ENCODE measurements at regions not wholly inside any gene's neighbourhood (a gene's known extent, or its start where the extent isn't known, plus 50 kb on each side); places are given as distances from the start of the nearest gene placed in this dataset.

DNA sequence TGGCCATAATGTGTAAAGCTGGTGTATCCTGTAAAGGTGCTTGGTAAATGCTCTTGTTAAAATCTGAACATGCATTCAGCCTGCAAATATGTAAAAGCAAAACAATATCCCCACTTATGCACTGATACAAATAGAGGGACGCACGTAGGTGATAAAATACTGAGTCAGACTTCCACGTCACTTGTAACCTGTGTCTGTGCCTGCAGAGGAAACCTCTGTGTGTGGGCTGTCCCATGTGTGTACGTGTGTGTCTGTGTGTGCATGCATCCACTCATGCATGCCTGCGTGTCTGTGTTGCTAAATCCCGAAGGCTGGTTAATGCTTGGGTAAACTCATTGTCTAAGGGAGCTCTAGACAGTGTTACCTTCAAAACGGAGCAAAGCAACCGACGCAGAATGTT, 68.9 kb downstream of the KLF6 start:
- peak in 1 of 2 donors; percentile 58 for DNase-seq (ENCODE audit: low read depth in 2 of 2)
- Histone ChIP-seq H3K9ac (ENCODE audit: insufficient read depth, low read length) (no peak overlapping the region), H3K27me3 (ENCODE audit: control insufficient read depth, insufficient read depth, low read length) (no peaks in the 10 kb centered on the region), H3K4me3 (replicated peaks in 1 of 4; ENCODE audit: control extremely low read depth in 1 of 4, insufficient read depth in 1 of 4, low read depth in 3 of 4, low read length in 4 of 4) (no peak overlapping the region), H3K9me3 (ENCODE audit: control insufficient read depth, insufficient read depth, low read depth, low read length) (no peaks in the 10 kb centered on the region), H3K79me2 (ENCODE audit: control insufficient read depth, insufficient read depth, low read length) (no peaks in the 10 kb centered on the region), H2AFZ (ENCODE audit: low read length) (no peak overlapping the region), H3K27ac (ENCODE audit: insufficient read depth, low read length) (no peak overlapping the region), H4K20me1 (ENCODE audit: control insufficient read depth, extremely low read depth, insufficient read depth, low read length) (no peaks in the 10 kb centered on the region), H3K4me1 (ENCODE audit: control insufficient read depth, extremely low read depth, insufficient read depth, low read length) (peaks cover 2% of the 10 kb centered on the region), H3K4me2 (ENCODE audit: extremely low read depth, insufficient read depth, low read length) (no peak overlapping the region), H3K36me3 (ENCODE audit: control insufficient read depth, insufficient read depth, low read length) (no peaks in the 10 kb centered on the region)
- no peak for TF ChIP-seq EZH2 (IDR thresholded peaks at IDR 0.05; ENCODE audit: low read length, missing control alignments)
- TF ChIP-seq, protein P1, sequence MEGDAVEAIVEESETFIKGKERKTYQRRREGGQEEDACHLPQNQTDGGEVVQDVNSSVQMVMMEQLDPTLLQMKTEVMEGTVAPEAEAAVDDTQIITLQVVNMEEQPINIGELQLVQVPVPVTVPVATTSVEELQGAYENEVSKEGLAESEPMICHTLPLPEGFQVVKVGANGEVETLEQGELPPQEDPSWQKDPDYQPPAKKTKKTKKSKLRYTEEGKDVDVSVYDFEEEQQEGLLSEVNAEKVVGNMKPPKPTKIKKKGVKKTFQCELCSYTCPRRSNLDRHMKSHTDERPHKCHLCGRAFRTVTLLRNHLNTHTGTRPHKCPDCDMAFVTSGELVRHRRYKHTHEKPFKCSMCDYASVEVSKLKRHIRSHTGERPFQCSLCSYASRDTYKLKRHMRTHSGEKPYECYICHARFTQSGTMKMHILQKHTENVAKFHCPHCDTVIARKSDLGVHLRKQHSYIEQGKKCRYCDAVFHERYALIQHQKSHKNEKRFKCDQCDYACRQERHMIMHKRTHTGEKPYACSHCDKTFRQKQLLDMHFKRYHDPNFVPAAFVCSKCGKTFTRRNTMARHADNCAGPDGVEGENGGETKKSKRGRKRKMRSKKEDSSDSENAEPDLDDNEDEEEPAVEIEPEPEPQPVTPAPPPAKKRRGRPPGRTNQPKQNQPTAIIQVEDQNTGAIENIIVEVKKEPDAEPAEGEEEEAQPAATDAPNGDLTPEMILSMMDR (conservative IDR thresholded peaks at IDR 0.05 in 1 of 2, IDR thresholded peaks at IDR 0.05 in 1 of 2; ENCODE audit: low read depth in 1 of 2, low read length in 2 of 2) = no peak

DNA sequence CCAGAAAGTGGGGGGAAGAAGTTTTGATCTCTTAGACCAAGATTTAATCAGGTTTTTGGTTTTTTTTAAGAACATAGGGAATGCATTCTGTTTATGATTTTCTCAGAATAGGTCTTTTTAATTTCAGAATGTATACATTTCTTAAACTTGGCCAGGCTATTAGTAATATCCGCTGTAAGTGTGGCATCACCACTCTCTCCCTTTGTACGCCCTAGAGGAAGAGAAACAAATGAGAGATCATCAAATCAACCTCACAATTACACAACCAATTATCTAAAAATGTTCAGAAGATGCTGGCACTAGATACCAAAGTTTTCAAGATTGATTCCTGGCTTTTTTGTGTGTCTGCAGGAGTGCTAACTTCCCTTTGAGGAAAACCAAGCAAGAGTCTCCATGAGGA, 70.0 kb downstream of the KLF6 start:
- Histone ChIP-seq H2AFZ (ENCODE audit: low read length) (no peak overlapping the region), H3K4me3 (replicated peaks in 1 of 4; ENCODE audit: control extremely low read depth in 1 of 4, insufficient read depth in 1 of 4, low read depth in 3 of 4, low read length in 4 of 4) (no peak overlapping the region), H3K27me3 (ENCODE audit: control insufficient read depth, insufficient read depth, low read length) (no peaks in the 10 kb centered on the region), H3K9me3 (ENCODE audit: control insufficient read depth, insufficient read depth, low read depth, low read length) (no peaks in the 10 kb centered on the region), H3K9ac (ENCODE audit: insufficient read depth, low read length) (no peak overlapping the region), H3K4me2 (ENCODE audit: extremely low read depth, insufficient read depth, low read length) (no peak overlapping the region), H3K36me3 (ENCODE audit: control insufficient read depth, insufficient read depth, low read length) (no peaks in the 10 kb centered on the region), H3K79me2 (ENCODE audit: control insufficient read depth, insufficient read depth, low read length) (no peaks in the 10 kb centered on the region), H3K4me1 (ENCODE audit: control insufficient read depth, extremely low read depth, insufficient read depth, low read length) (no peaks in the 10 kb centered on the region), H4K20me1 (ENCODE audit: control insufficient read depth, extremely low read depth, insufficient read depth, low read length) (no peaks in the 10 kb centered on the region), H3K27ac (ENCODE audit: insufficient read depth, low read length) (no peak overlapping the region)
- TF ChIP-seq EZH2 (IDR thresholded peaks at IDR 0.05; ENCODE audit: low read length, missing control alignments) = no peak
- TF ChIP-seq, protein P1 (conservative IDR thresholded peaks at IDR 0.05 in 1 of 2, IDR thresholded peaks at IDR 0.05 in 1 of 2; ENCODE audit: low read depth in 1 of 2, low read length in 2 of 2) = no peak
- DNase-seq (ENCODE audit: low read depth in 2 of 2) = no peak

DNA sequence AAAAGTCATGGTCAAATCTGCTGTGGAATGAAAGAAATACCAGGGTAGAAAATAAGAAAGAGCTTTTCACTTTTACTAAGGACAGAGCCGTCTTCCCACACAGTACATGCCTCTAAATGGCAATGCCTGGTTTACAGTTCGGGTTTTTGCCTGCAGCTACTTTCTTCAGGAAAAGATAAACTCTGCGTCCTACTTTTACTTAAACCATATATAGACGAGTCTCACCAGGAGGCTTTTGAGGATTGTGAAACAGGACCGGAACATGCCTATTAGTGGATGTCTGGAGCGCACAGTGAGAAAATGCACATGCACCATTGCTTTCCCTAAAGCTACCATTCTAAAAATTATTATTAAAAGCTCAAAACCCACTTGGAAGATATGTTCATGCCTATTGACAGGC, 70.5 kb downstream of the KLF6 start:
- no peak for TF ChIP-seq EZH2 (IDR thresholded peaks at IDR 0.05; ENCODE audit: low read length, missing control alignments)
- TF ChIP-seq, protein P1 (conservative IDR thresholded peaks at IDR 0.05 in 1 of 2, IDR thresholded peaks at IDR 0.05 in 1 of 2; ENCODE audit: low read depth in 1 of 2, low read length in 2 of 2) = no peak

More for the DNA sequence above, 70.5 kb downstream of the KLF6 start:
- no peak overlapping the region for H3K4me2 ChIP-seq (ENCODE audit: extremely low read depth, insufficient read depth, low read length)
- H2AFZ ChIP-seq (ENCODE audit: low read length) = no peak overlapping the region
- H3K9me3 ChIP-seq (ENCODE audit: control insufficient read depth, insufficient read depth, low read depth, low read length) = no peaks in the 10 kb centered on the region
- no peaks in the 10 kb centered on the region for H3K27me3 ChIP-seq (ENCODE audit: control insufficient read depth, insufficient read depth, low read length)
- H4K20me1 ChIP-seq (ENCODE audit: control insufficient read depth, extremely low read depth, insufficient read depth, low read length) = no peaks in the 10 kb centered on the region
- no peaks in the 10 kb centered on the region for H3K79me2 ChIP-seq (ENCODE audit: control insufficient read depth, insufficient read depth, low read length)
- no peaks in the 10 kb centered on the region for H3K36me3 ChIP-seq (ENCODE audit: control insufficient read depth, insufficient read depth, low read length)
- no peak overlapping the region for H3K27ac ChIP-seq (ENCODE audit: insufficient read depth, low read length)
- H3K4me3 ChIP-seq (replicated peaks in 1 of 4; ENCODE audit: control extremely low read depth in 1 of 4, insufficient read depth in 1 of 4, low read depth in 3 of 4, low read length in 4 of 4) = no peak overlapping the region
- no peaks in the 10 kb centered on the region for H3K4me1 ChIP-seq (ENCODE audit: control insufficient read depth, extremely low read depth, insufficient read depth, low read length)
- no peak overlapping the region for H3K9ac ChIP-seq (ENCODE audit: insufficient read depth, low read length)
- DNase-seq (ENCODE audit: low read depth in 2 of 2) = peak in 1 of 2 donors; percentile 40
